CD4-positive, alpha-beta T cell (primary cell): ENCODE measurements at regions not wholly inside any gene's neighbourhood (a gene's known extent, or its start where the extent isn't known, plus 50 kb on each side); places are given as distances from the start of the nearest gene placed in this dataset.

Source experiments
- ATAC-seq: fragments of 200-7000 bp; cut with Tn5 transposase; one replicate; pipeline ENCODE4 v1.10.0; 2022; ENCODE audit warnings: mild to moderate bottlenecking; ENCODE audit not compliant: poor library complexity
- CTCF ChIA-PET: fragments of 350-600 bp; sonication (Branson Sonifier 250); formaldehyde crosslinking; loops from one replicate; lab custom pipeline; 2021; ENCODE audit warnings: antibody characterized with exemption, inconsistent platforms; lab: Charles Lee
- POLR2A ChIA-PET: fragments of 350-600 bp; sonication (Branson Sonifier 250); formaldehyde crosslinking; loops from one replicate; lab custom pipeline; 2021; ENCODE audit warnings: antibody characterized with exemption, inconsistent platforms; lab: Charles Lee
- DNase-seq, 14 experiments: peaks; one replicate each; pipeline ENCODE4 v3.0.0-alpha.2; 2013 to 2020; ENCODE audit warnings: mixed read lengths in 2 of 14
- H3K27ac ChIP-seq, 2 donors: one replicate each; pipeline versions ENCODE4 v1.5.1 to v1.7.0; 2013; ENCODE audit warnings: low read length in 2 of 2, low read depth in 1 of 2, mild to moderate bottlenecking in 1 of 2
- H3K27me3 ChIP-seq, 2 experiments: 1 replicate in 1 of 2; 2 replicates in 1 of 2; pipeline versions ENCODE4 v1.6.1 to v1.7.0; 2013; ENCODE audit warnings: low read length in 2 of 2, control low read depth in 1 of 2, mild to moderate bottlenecking in 1 of 2, moderate library complexity in 1 of 2; ENCODE audit not compliant: insufficient read depth in 2 of 2, control insufficient read depth in 1 of 2
- H3K36me3 ChIP-seq: one replicate; pipeline ENCODE4 v1.6.1; 2013; ENCODE audit warnings: low read length, control low read depth; ENCODE audit not compliant: insufficient read depth
- H3K4me1 ChIP-seq: one replicate; pipeline ENCODE4 v1.6.1; 2013; ENCODE audit warnings: low read length, control low read depth; ENCODE audit not compliant: insufficient read depth
- H3K4me3 ChIP-seq: one replicate; pipeline ENCODE4 v1.5.1; 2013; ENCODE audit warnings: mild to moderate bottlenecking, low read length, moderate library complexity
- H3K9me3 ChIP-seq, 2 experiments: 1 replicate in 1 of 2; 2 replicates in 1 of 2; pipeline versions ENCODE4 v1.6.1 to v1.7.0; 2013; ENCODE audit warnings: low read length in 2 of 2, mild to moderate bottlenecking in 2 of 2, control low read depth in 1 of 2, moderate library complexity in 1 of 2; ENCODE audit not compliant: control insufficient read depth in 1 of 2, insufficient read depth in 1 of 2
- H3K27ac Mint-ChIP-seq: one replicate; pipeline ENCODE4 v1.8.0; 2020; ENCODE audit warnings: mixed read lengths
- H3K27me3 Mint-ChIP-seq: one replicate; pipeline ENCODE4 v1.8.0; 2021; ENCODE audit warnings: mixed read lengths
- H3K36me3 Mint-ChIP-seq: one replicate; pipeline ENCODE4 v1.8.0; 2021; ENCODE audit warnings: low read depth, mixed read lengths
- H3K4me1 Mint-ChIP-seq: one replicate; pipeline ENCODE4 v1.8.0; 2021; ENCODE audit warnings: low read depth, mixed read lengths
- H3K4me3 Mint-ChIP-seq: one replicate; pipeline ENCODE4 v1.8.0; 2020; ENCODE audit warnings: mild to moderate bottlenecking, mixed read lengths
- H3K9me3 Mint-ChIP-seq: one replicate; pipeline ENCODE4 v1.8.0; 2020; ENCODE audit warnings: mixed read lengths
- intact Hi-C, 2 experiments: fragments of 100-400 bp; cut with DNase I in 1 of 2; cut with micrococcal nuclease in 1 of 2; formaldehyde crosslinking; loops; one replicate each; pipeline versions ENCODE4 v1.15.1 to v1.9.0; 2023 to 2025; cut with DNase I, micrococcal nuclease
- TF ChIP-seq, protein P1 (sequence below): fragments of 200-600 bp; IDR thresholded peaks from one replicate; pipeline ENCODE4 v1.8.0; 2022; ENCODE audit warnings: antibody characterized with exemption, mild to moderate bottlenecking

DNA sequence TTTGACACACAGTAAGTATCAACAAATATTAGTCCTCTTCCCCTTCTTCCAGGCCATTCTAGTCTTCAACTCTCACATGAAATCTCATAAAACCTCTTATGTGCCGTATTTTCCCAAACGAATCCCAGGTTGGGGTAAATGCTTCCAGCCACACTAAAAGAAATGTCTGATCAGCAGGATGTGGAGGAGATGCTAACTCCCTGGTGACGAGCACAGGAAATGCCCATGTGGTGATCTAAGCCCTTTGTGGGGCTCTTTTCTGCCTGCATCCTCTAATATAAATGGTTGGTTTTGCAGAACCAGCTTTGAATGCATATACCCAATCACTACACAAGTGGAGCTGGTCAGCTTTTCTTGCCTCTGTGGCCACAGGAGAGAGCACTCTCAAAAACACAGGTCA is 498.2 kb upstream of the ERCC4 start:
- H3K27me3 ChIP-seq = no peaks in the 10 kb centered on the region
- H3K27ac ChIP-seq = no peak overlapping the region
- Mint-ChIP-seq H3K36me3 (no peaks in the 10 kb centered on the region), H3K27ac (no peak overlapping the region), H3K27me3 (peaks cover 4% of the 10 kb centered on the region), H3K4me3 (no peak overlapping the region), H3K9me3 (no peaks in the 10 kb centered on the region), H3K4me1 (no peaks in the 10 kb centered on the region)
- POLR2A ChIA-PET = no interaction called here
- no peak overlapping the region for H3K4me3 ChIP-seq
- DNase-seq (no peak), ATAC-seq (no peak)
- TF ChIP-seq, protein P1, sequence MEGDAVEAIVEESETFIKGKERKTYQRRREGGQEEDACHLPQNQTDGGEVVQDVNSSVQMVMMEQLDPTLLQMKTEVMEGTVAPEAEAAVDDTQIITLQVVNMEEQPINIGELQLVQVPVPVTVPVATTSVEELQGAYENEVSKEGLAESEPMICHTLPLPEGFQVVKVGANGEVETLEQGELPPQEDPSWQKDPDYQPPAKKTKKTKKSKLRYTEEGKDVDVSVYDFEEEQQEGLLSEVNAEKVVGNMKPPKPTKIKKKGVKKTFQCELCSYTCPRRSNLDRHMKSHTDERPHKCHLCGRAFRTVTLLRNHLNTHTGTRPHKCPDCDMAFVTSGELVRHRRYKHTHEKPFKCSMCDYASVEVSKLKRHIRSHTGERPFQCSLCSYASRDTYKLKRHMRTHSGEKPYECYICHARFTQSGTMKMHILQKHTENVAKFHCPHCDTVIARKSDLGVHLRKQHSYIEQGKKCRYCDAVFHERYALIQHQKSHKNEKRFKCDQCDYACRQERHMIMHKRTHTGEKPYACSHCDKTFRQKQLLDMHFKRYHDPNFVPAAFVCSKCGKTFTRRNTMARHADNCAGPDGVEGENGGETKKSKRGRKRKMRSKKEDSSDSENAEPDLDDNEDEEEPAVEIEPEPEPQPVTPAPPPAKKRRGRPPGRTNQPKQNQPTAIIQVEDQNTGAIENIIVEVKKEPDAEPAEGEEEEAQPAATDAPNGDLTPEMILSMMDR = no peak
- intact Hi-C loops = no loop called here
- no peaks in the 10 kb centered on the region for H3K4me1 ChIP-seq
- H3K36me3 ChIP-seq = no peaks in the 10 kb centered on the region
- no peaks in the 10 kb centered on the region for H3K9me3 ChIP-seq
- CTCF ChIA-PET = no interaction called here

DNA sequence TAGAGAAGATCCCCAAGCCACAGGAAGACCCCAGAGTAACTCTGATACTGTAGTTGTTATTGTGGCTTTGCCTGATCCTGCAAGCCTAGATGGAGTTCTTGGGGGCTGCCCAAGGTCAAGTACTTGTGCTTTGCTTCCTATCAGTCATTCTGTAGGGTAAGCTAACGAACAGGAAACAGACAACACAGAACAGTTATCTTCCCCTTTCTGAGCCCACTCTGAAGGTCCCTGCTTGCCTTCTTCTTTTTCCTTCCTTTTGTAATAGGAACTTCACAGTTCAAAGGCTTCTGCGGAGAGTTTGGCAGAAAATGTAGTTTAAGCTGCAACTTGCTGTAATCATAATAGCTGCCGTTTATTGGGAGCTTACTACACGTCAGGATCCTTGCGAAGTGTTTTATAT is 494.1 kb upstream of the ERCC4 start:
- Mint-ChIP-seq H3K36me3 (no peaks in the 10 kb centered on the region), H3K4me1 (no peaks in the 10 kb centered on the region), H3K9me3 (no peaks in the 10 kb centered on the region), H3K4me3 (no peak overlapping the region), H3K27ac (no peak overlapping the region), H3K27me3 (peaks cover 4% of the 10 kb centered on the region)
- DNase-seq (no peak), ATAC-seq (no peak)
- intact Hi-C loops = no loop called here
- H3K36me3 ChIP-seq = no peaks in the 10 kb centered on the region
- ChIA-PET POLR2A (no interaction called here), CTCF (no interaction called here)
- H3K27me3 ChIP-seq = no peaks in the 10 kb centered on the region
- H3K4me1 ChIP-seq = no peaks in the 10 kb centered on the region
- H3K9me3 ChIP-seq = no peaks in the 10 kb centered on the region
- TF ChIP-seq, protein P1 = no peak
- H3K27ac ChIP-seq = no peak overlapping the region
- no peak overlapping the region for H3K4me3 ChIP-seq

DNA sequence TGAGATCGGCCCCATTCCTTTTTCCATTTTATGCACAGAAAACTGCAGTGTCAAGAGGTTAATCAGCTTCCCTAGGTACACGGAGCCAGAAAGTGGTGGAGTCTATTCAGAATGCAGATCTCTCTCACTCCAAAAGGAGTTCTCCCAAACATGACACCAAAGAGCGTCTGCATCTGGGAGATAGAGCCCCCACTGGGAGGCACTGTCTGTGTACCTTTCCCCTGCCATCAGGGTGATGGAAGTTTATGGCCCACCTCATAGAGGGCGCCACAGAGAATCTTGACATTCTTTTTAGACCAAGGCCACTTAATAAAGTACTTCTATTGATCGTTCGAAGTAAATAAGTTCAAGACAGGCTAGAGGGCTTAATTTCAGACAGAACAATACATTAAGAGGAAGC is 493.7 kb upstream of the ERCC4 start:
- Mint-ChIP-seq H3K27me3 (peaks cover 4% of the 10 kb centered on the region), H3K9me3 (no peaks in the 10 kb centered on the region), H3K36me3 (no peaks in the 10 kb centered on the region), H3K4me1 (no peaks in the 10 kb centered on the region), H3K4me3 (no peak overlapping the region), H3K27ac (no peak overlapping the region)
- POLR2A ChIA-PET = no interaction called here
- Histone ChIP-seq H3K4me3 (no peak overlapping the region), H3K36me3 (no peaks in the 10 kb centered on the region), H3K27ac (no peak overlapping the region), H3K9me3 (no peaks in the 10 kb centered on the region), H3K4me1 (no peaks in the 10 kb centered on the region), H3K27me3 (no peaks in the 10 kb centered on the region)
- DNase-seq = no peak
- no peak for ATAC-seq
- CTCF ChIA-PET = no interaction called here
- intact Hi-C loops = no loop called here
- TF ChIP-seq, protein P1 = no peak
